ENCODE measurements at regions not wholly inside any gene's neighbourhood (a gene's known extent, or its start where the extent isn't known, plus 50 kb on each side); places are given as distances from the start of the nearest gene placed in this dataset.

GRCh38 chr3:124632566-124633140 lies 97.6 kb upstream of the UMPS start:
- Mint-ChIP-seq H3K4me1 (peaks cover 20 to 22% of the 10 kb centered on the region in 2 donors), H3K4me3 (no peak overlapping the region), H3K27ac (no peak overlapping the region), H3K27me3 (ENCODE audit: low read depth in 2 of 2) (peaks cover 0 to 29% of the 10 kb centered on the region in 2 donors), H3K36me3 (no peaks in the 10 kb centered on the region), H3K9me3 (no peaks in the 10 kb centered on the region)
- Histone ChIP-seq H3K9me3 (ENCODE audit: control insufficient read depth, insufficient read depth, low read length) (no peaks in the 10 kb centered on the region), H3K4me1 (ENCODE audit: control insufficient read depth, insufficient read depth, low read length) (peaks cover 9% of the 10 kb centered on the region), H3K36me3 (ENCODE audit: control insufficient read depth, insufficient read depth, low read length) (no peaks in the 10 kb centered on the region), H3K4me3 (ENCODE audit: low read length) (no peak overlapping the region), H3K27me3 (ENCODE audit: control insufficient read depth, insufficient read depth, low read length) (no peaks in the 10 kb centered on the region), H3K27ac (ENCODE audit: low read length) (no peak overlapping the region)
- no peak for DNase-seq
- ATAC-seq, result no peak
- WGBS (ENCODE audit: insufficient coverage), result 94% methylated on average over 7 of the region's 7 CpGs
- intact Hi-C loops (cut with micrococcal nuclease), result no loop called here
- no peak for TF ChIP-seq CTCF (IDR thresholded peaks at IDR 0.05)

GRCh38 chr3:124633524-124633923 lies 96.7 kb upstream of the UMPS start:
- H3K9me3 Mint-ChIP-seq, result no peaks in the 10 kb centered on the region
- no peak overlapping the region for H3K4me3 ChIP-seq (ENCODE audit: low read length)
- no peaks in the 10 kb centered on the region for H3K27me3 ChIP-seq (ENCODE audit: control insufficient read depth, insufficient read depth, low read length)
- no peaks in the 10 kb centered on the region for H3K36me3 Mint-ChIP-seq
- no peak overlapping the region for H3K4me3 Mint-ChIP-seq
- TF ChIP-seq CTCF (IDR thresholded peaks at IDR 0.05), result no peak
- H3K4me1 ChIP-seq (ENCODE audit: control insufficient read depth, insufficient read depth, low read length), result peaks cover 10% of the 10 kb centered on the region
- H3K27me3 Mint-ChIP-seq (ENCODE audit: low read depth in 2 of 2), result peaks cover 0 to 29% of the 10 kb centered on the region in 2 donors
- intact Hi-C loops (cut with micrococcal nuclease), result no loop called here
- H3K27ac ChIP-seq (ENCODE audit: low read length), result no peak overlapping the region
- no peak overlapping the region for H3K27ac Mint-ChIP-seq
- no peaks in the 10 kb centered on the region for H3K36me3 ChIP-seq (ENCODE audit: control insufficient read depth, insufficient read depth, low read length)
- DNase-seq (no peak), ATAC-seq (no peak)
- WGBS (ENCODE audit: insufficient coverage), result 80% methylated on average over 1 of the region's 3 CpGs
- H3K9me3 ChIP-seq (ENCODE audit: control insufficient read depth, insufficient read depth, low read length), result no peaks in the 10 kb centered on the region
- peaks cover 27 to 28% of the 10 kb centered on the region in 2 donors for H3K4me1 Mint-ChIP-seq

DNA sequence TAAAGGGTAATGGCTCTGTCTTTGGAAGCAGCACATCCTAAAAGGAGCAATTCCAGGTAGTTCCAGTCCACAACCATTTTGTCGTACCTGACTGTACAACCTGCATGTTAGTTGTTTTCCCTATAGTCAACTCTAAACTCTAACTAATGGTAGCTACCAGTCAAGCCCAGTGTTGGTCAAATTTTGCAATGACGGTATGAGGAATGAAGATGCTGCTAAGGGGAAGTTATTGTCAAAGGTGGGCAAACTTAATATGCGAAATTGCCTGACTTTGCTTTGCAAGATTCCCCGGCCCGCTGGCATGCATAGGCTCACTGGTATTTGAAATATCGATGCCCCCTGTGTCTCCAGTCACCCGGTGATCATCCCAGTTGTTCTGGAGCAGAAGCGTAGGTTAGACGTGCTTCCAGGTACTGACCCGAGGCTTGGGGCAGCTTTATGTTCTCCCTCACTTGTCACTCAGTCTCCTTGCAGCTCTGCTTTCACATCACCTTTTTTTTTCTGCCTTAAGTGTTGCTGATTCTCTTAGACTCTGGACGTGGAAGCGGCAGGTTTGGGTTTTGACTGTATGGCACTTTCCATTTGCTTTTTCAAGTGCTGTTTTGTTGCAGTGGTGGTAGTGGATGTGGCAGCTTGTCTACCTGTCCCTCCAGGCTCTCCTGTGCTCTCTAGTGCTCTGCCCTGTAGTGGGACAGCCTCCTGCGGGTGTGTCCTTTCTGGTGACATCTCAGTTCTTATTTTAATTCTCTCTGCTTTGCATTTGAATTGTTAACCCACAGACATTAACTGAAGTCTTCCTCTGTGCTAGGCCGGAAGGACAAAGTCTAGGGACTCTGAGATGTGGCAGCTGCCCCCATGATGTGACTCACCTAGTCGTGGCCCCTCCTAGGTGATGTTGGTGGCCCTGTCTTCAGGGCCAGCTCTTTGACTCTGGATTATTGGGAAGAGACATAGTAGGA lies 95.8 kb upstream of the UMPS start:
- ATAC-seq, result no peak
- Histone ChIP-seq H3K27ac (ENCODE audit: low read length) (no peak overlapping the region), H3K9me3 (ENCODE audit: control insufficient read depth, insufficient read depth, low read length) (no peaks in the 10 kb centered on the region), H3K4me3 (ENCODE audit: low read length) (no peak overlapping the region), H3K36me3 (ENCODE audit: control insufficient read depth, insufficient read depth, low read length) (no peaks in the 10 kb centered on the region), H3K27me3 (ENCODE audit: control insufficient read depth, insufficient read depth, low read length) (no peaks in the 10 kb centered on the region), H3K4me1 (ENCODE audit: control insufficient read depth, insufficient read depth, low read length) (peaks cover 15% of the 10 kb centered on the region)
- Mint-ChIP-seq H3K27ac (peak overlapping the region in 1 of 2 donors; percentile 37), H3K27me3 (ENCODE audit: low read depth in 2 of 2) (peaks cover 0 to 29% of the 10 kb centered on the region in 2 donors), H3K4me1 (peaks cover 37 to 38% of the 10 kb centered on the region in 2 donors), H3K4me3 (no peak overlapping the region), H3K9me3 (no peaks in the 10 kb centered on the region), H3K36me3 (no peaks in the 10 kb centered on the region)
- WGBS (ENCODE audit: insufficient coverage), result 75% methylated on average over 15 of the region's 15 CpGs
- intact Hi-C loops (cut with micrococcal nuclease), result no loop called here
- no peak for TF ChIP-seq CTCF (IDR thresholded peaks at IDR 0.05)
- DNase-seq, result no peak

Data from natural killer cell (primary cell).